HEK293 (cell line): ENCODE measurements at regions not wholly inside any gene's neighbourhood (a gene's known extent, or its start where the extent isn't known, plus 50 kb on each side); places are given as distances from the start of the nearest gene placed in this dataset.

ENCODE experiments used
- ATF2 ChIP-seq: fragments of 450-650 bp; formaldehyde crosslinking; IDR thresholded peaks from 2 replicates; pipeline ENCODE4 v1.5.1; 2016; ENCODE audit warnings: missing biosample characterization, missing genetic modification characterization, low read depth
- BCL6B ChIP-seq: fragments of 450-650 bp; formaldehyde crosslinking; IDR thresholded peaks from 2 replicates; pipeline ENCODE4 v1.5.1; 2017; ENCODE audit warnings: missing biosample characterization, missing genetic modification characterization
- CTCF ChIP-seq: fragments of 450-650 bp; formaldehyde crosslinking; IDR thresholded peaks from 2 replicates; pipeline ENCODE4 v1.5.1; 2016; ENCODE audit warnings: missing biosample characterization, missing genetic modification characterization
- OVOL3 ChIP-seq: fragments of 450-650 bp; formaldehyde crosslinking; IDR thresholded peaks from 2 replicates; pipeline ENCODE4 v1.5.1; 2016; ENCODE audit warnings: missing biosample characterization, missing genetic modification characterization
- PBX3 ChIP-seq: sonication (generic); formaldehyde crosslinking; IDR thresholded peaks from 2 replicates; pipeline ENCODE4 v1.8.1; 2022; ENCODE audit warnings: mild to moderate bottlenecking, moderate library complexity, missing genetic modification reagents
- PRDM4 ChIP-seq: fragments of 450-650 bp; formaldehyde crosslinking; IDR thresholded peaks from 2 replicates; pipeline ENCODE4 v1.5.1; 2017; ENCODE audit warnings: missing biosample characterization, missing genetic modification characterization
- ZBTB21 ChIP-seq: fragments of 450-650 bp; formaldehyde crosslinking; IDR thresholded peaks from 2 replicates; pipeline ENCODE4 v1.5.1; 2017; ENCODE audit warnings: missing biosample characterization, missing genetic modification characterization
- ZEB2 ChIP-seq: fragments of 450-650 bp; formaldehyde crosslinking; IDR thresholded peaks from 2 replicates; pipeline ENCODE4 v1.5.1; 2016; ENCODE audit warnings: missing biosample characterization, missing genetic modification characterization
- ZFP3 ChIP-seq: fragments of 450-650 bp; formaldehyde crosslinking; IDR thresholded peaks from 2 replicates; pipeline ENCODE4 v1.5.1; 2016; ENCODE audit warnings: low read depth, missing biosample characterization, missing genetic modification characterization
- ZNF133 ChIP-seq: fragments of 450-650 bp; formaldehyde crosslinking; IDR thresholded peaks from 2 replicates; pipeline ENCODE4 v1.5.1; 2016; ENCODE audit warnings: missing biosample characterization, missing genetic modification characterization
- ZNF138 ChIP-seq: fragments of 450-650 bp; formaldehyde crosslinking; IDR thresholded peaks from 2 replicates; pipeline ENCODE4 v1.5.1; 2016; ENCODE audit warnings: missing biosample characterization, missing genetic modification characterization, borderline replicate concordance
- ZNF274 ChIP-seq, 2 experiments: fragments of 200-500 bp in 1 of 2; fragments of 450-650 bp in 1 of 2; sonication (Bioruptor generic) in 1 of 2; formaldehyde crosslinking in 1 of 2; IDR thresholded peaks; 2 replicates each; pipeline versions ENCODE4 v1.5.1 to v1.6.1; 2014 to 2016; ENCODE audit warnings: borderline replicate concordance in 1 of 2, inconsistent platforms in 1 of 2, low read length in 1 of 2, missing biosample characterization in 1 of 2, missing genetic modification characterization in 1 of 2
- ZNF394 ChIP-seq: fragments of 450-650 bp; formaldehyde crosslinking; IDR thresholded peaks from 2 replicates; pipeline ENCODE4 v1.5.1; 2016; ENCODE audit warnings: missing biosample characterization, missing genetic modification characterization, mild to moderate bottlenecking, moderate library complexity, borderline replicate concordance
- ZNF785 ChIP-seq: fragments of 450-650 bp; formaldehyde crosslinking; IDR thresholded peaks from 2 replicates; pipeline ENCODE4 v1.5.1; 2016; ENCODE audit warnings: missing biosample characterization, missing genetic modification characterization

- TF ChIP-seq ZBTB21 (tag by site-specific recombination) (no peak), CTCF (tag by site-specific recombination) (no peak), ZNF785 (tag by site-specific recombination) (no peak), ZEB2 (tag by site-specific recombination) (no peak), OVOL3 (no peak), PRDM4 (tag by site-specific recombination) (no peak), PBX3 (CRISPR knock-in tag) (no peak), BCL6B (tag by site-specific recombination) (no peak), ZNF138 (tag by site-specific recombination) (no peak), ZFP3 (tag by site-specific recombination) (no peak), ATF2 (no peak), ZNF133 (no peak), ZNF394 (tag by site-specific recombination) (no peak), ZNF274 (IDR thresholded peaks at IDR 0.05; ENCODE audit: low read length) (no peak), ZNF274 (tag by site-specific recombination; IDR thresholded peaks at IDR 0.05; ENCODE audit: borderline replicate concordance) (no peak)
Observed at GRCh38 chr12:127742231-127742630, 524.7 kb upstream of the TMEM132C start.
